Body of pancreas (tissue), 4 donors: ENCODE measurements at regions not wholly inside any gene's neighbourhood (a gene's known extent, or its start where the extent isn't known, plus 50 kb on each side); places are given as distances from the start of the nearest gene placed in this dataset.

Experiments
- CTCF ChIP-seq, 7 experiments: fragments of 450-650 bp in 4 of 7; fragments of 200-600 bp in 3 of 7; sonication (generic) in 3 of 7; IDR thresholded peaks; one replicate each; pipeline ENCODE4 v1.5.1; 2016 to 2019; ENCODE audit warnings: antibody characterized with exemption in 7 of 7
- POLR2A ChIP-seq, 3 donors: fragments of 450-650 bp; IDR thresholded peaks; one replicate each; pipeline ENCODE4 v1.6.1; 2016; ENCODE audit warnings: antibody characterized with exemption in 3 of 3, mild to moderate bottlenecking in 2 of 3

- TF ChIP-seq CTCF (IDR thresholded peaks at IDR 0.05) = no peak
- TF ChIP-seq POLR2A (IDR thresholded peaks at IDR 0.05) = no peak
Measured at GRCh38 chr16:73565925-73566324, 518.0 kb upstream of the ZFHX3 start.
